ENCODE measurements at regions not wholly inside any gene's neighbourhood (a gene's known extent, or its start where the extent isn't known, plus 50 kb on each side); places are given as distances from the start of the nearest gene placed in this dataset.

DNA sequence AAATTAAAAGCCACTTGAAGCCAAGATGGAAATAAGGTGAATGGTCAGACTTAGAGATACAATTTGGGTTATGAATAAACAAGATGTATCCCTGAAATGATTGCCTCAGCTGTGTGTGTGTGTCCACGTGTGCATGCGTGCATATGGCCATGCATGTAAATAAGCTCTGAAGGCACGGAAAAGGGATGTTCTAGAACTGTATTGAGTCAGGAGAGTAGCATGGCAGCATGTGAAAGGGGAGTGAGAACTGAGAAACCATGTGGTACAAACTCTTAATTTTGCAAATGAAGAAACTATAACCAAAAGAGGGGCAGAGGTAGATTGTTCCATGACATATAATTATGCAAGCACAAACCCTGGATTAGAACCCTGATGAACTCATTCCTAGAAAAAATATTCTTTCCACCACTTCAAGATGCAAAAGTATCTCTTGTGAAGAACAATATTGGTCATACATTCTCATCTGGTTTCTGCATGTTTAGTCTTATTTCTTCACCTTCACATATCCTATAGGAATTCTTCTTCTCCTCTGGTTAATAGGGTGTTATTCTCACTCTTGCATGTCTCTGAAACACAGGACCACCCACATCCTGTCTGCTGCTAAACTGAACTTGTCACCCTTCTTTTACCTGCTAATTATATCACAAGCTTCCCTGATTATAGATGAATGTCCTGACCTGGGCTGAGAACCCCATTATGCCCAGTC, 455.8 kb downstream of the SETBP1 start:
- no peaks in the 10 kb centered on the region for H3K36me3 ChIP-seq
- H3K9me3 ChIP-seq, result no peaks in the 10 kb centered on the region
- DNase-seq (ENCODE audit: low spot score in 2 of 2), result no peak
- H3K27ac ChIP-seq, result no peak overlapping the region
- H3K27me3 ChIP-seq, result no peaks in the 10 kb centered on the region
- TF ChIP-seq POLR2A (IDR thresholded peaks at IDR 0.05) (no peak), POLR2AphosphoS5 (IDR thresholded peaks at IDR 0.05) (no peak)
- TF ChIP-seq, protein P1, sequence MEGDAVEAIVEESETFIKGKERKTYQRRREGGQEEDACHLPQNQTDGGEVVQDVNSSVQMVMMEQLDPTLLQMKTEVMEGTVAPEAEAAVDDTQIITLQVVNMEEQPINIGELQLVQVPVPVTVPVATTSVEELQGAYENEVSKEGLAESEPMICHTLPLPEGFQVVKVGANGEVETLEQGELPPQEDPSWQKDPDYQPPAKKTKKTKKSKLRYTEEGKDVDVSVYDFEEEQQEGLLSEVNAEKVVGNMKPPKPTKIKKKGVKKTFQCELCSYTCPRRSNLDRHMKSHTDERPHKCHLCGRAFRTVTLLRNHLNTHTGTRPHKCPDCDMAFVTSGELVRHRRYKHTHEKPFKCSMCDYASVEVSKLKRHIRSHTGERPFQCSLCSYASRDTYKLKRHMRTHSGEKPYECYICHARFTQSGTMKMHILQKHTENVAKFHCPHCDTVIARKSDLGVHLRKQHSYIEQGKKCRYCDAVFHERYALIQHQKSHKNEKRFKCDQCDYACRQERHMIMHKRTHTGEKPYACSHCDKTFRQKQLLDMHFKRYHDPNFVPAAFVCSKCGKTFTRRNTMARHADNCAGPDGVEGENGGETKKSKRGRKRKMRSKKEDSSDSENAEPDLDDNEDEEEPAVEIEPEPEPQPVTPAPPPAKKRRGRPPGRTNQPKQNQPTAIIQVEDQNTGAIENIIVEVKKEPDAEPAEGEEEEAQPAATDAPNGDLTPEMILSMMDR (IDR thresholded peaks at IDR 0.05), result no peak
- no peaks in the 10 kb centered on the region for H3K4me1 ChIP-seq
- intact Hi-C loops (cut with DNase I; ENCODE audit: low total_unique reads), result no loop called here
- no peak overlapping the region for H3K4me3 ChIP-seq

DNA sequence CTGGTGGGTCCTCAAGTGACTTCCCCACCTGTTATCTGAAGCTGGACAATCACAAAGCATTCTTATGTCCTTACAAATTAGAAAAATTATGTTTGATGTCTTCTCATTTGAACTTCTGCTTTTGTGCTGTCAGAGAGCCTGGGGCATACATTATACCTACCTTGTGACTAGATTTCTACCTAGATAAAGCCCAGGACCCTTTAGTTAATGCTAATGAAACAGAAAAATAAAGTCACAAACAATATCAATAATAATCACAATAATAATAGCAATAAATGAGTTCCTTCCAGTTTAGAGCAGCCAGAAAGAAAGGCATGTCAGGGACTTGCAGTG, 456.4 kb downstream of the SETBP1 start:
- no peak for DNase-seq (ENCODE audit: low spot score in 2 of 2)
- H3K4me3 ChIP-seq, result no peak overlapping the region
- intact Hi-C loops (cut with DNase I; ENCODE audit: low total_unique reads), result no loop called here
- no peak overlapping the region for H3K27ac ChIP-seq
- H3K4me1 ChIP-seq, result no peaks in the 10 kb centered on the region
- H3K36me3 ChIP-seq, result no peaks in the 10 kb centered on the region
- H3K27me3 ChIP-seq, result no peaks in the 10 kb centered on the region
- TF ChIP-seq POLR2AphosphoS5 (IDR thresholded peaks at IDR 0.05), result no peak
- TF ChIP-seq, protein P1 (IDR thresholded peaks at IDR 0.05), result no peak
- no peak for TF ChIP-seq POLR2A (IDR thresholded peaks at IDR 0.05)
- no peaks in the 10 kb centered on the region for H3K9me3 ChIP-seq

DNA sequence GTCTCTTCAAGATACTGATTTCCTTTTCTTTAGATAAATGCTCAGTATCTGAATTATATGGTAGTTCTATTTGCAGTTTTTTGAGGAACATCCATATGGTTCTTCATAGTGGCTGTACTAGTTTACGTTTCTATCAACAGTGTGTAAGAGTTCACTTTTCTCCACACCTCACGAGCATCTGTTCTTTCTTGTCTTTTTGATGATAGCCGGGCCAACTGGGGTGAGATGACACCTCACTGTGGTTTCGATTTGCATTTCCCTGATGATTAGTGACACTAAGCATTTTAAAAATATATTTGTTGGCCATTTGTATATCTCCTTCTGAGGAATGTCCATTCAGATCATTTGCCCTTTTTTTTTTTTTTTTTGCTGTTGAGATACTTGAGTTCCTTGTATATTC, 458.8 kb downstream of the SETBP1 start:
- Histone ChIP-seq H3K36me3 (no peaks in the 10 kb centered on the region), H3K4me3 (no peak overlapping the region), H3K27me3 (no peaks in the 10 kb centered on the region), H3K4me1 (no peaks in the 10 kb centered on the region), H3K27ac (no peak overlapping the region), H3K9me3 (no peaks in the 10 kb centered on the region)
- TF ChIP-seq POLR2A (IDR thresholded peaks at IDR 0.05), result no peak
- intact Hi-C loops (cut with DNase I; ENCODE audit: low total_unique reads), result no loop called here
- DNase-seq (ENCODE audit: low spot score in 2 of 2), result no peak

DNA sequence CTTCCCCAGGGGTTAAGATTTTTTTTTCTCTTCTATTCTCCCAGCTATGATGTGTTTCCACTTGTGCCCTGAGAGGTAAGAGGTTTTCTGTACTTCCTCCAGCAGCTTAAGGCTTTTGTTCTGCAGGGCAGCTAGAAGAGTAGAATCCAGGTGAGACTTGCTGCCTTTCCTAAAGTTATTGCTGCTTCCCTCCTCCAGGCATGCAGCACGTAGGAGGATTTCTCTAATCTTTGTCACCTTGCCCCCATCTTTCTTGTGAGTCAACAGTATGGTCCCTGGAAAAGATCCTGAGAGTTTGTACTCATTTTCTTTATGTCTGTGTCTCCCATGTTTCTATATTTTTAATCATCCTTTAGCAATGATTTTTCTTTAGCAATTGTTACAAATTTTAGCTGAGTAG, 462.2 kb downstream of the SETBP1 start:
- Histone ChIP-seq H3K4me1 (no peaks in the 10 kb centered on the region), H3K36me3 (no peaks in the 10 kb centered on the region), H3K4me3 (no peak overlapping the region), H3K9me3 (no peaks in the 10 kb centered on the region), H3K27me3 (no peaks in the 10 kb centered on the region), H3K27ac (no peak overlapping the region)
- DNase-seq (ENCODE audit: low spot score in 2 of 2), result no peak
- TF ChIP-seq, protein P1 (IDR thresholded peaks at IDR 0.05), result no peak
- TF ChIP-seq POLR2A (IDR thresholded peaks at IDR 0.05) (no peak), POLR2AphosphoS5 (IDR thresholded peaks at IDR 0.05) (no peak)
- intact Hi-C loops (cut with DNase I; ENCODE audit: low total_unique reads), result no loop called here

DNA sequence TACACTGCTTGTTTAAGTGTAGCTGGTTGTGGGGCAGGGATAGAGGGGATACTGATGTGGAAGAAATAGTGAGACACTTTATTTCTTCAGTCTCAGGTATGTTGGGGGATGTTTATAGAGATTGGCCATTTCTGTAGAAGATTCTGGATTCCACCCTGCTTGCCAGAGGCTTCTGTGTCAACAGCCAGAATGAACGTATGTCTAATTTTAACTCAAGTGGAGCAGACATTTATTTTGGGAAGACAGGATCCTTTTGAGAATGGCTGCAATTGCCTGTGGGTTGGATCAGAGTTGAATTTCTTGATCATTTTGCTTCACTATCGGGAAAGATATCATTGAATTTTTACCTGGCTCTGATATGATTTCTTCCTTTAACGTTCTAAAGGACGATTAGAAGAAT, 465.6 kb upstream of the SLC14A2 start:
- Histone ChIP-seq H3K4me3 (no peak overlapping the region), H3K27ac (no peak overlapping the region), H3K27me3 (no peaks in the 10 kb centered on the region), H3K9me3 (no peaks in the 10 kb centered on the region), H3K36me3 (no peaks in the 10 kb centered on the region), H3K4me1 (no peaks in the 10 kb centered on the region)
- TF ChIP-seq POLR2AphosphoS5 (IDR thresholded peaks at IDR 0.05) (no peak), POLR2A (IDR thresholded peaks at IDR 0.05) (no peak)
- TF ChIP-seq, protein P1 (IDR thresholded peaks at IDR 0.05), result no peak
- intact Hi-C loops (cut with DNase I; ENCODE audit: low total_unique reads), result no loop called here
- no peak for DNase-seq (ENCODE audit: low spot score in 2 of 2)

DNA sequence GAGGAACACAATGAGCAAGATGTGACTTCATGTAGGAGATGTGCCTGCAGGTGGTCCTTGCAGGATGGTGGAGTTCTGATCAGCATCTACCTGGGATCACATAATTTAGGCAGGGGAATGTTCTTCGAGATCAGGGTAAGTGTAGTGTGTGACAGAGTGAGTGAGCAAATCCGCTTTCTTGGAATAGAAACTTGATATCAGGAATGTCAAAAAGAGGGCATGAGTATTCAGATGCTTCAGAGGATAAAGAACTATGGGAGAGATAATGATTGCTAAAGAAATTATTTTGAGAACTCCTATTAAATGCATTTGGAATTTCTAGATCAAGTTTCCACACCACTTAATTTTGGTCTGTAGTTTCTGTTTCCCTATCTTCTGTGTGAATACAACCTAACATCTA, 463.6 kb upstream of the SLC14A2 start:
- no peak for DNase-seq (ENCODE audit: low spot score in 2 of 2)
- Histone ChIP-seq H3K9me3 (no peaks in the 10 kb centered on the region), H3K4me3 (no peak overlapping the region), H3K27me3 (no peaks in the 10 kb centered on the region), H3K27ac (no peak overlapping the region), H3K36me3 (no peaks in the 10 kb centered on the region), H3K4me1 (no peaks in the 10 kb centered on the region)
- intact Hi-C loops (cut with DNase I; ENCODE audit: low total_unique reads), result no loop called here
- TF ChIP-seq, protein P1 (IDR thresholded peaks at IDR 0.05), result no peak
- TF ChIP-seq POLR2AphosphoS5 (IDR thresholded peaks at IDR 0.05), result no peak

All from breast epithelium (tissue), 4 donors.